ENCODE measurements at regions not wholly inside any gene's neighbourhood (a gene's known extent, or its start where the extent isn't known, plus 50 kb on each side); places are given as distances from the start of the nearest gene placed in this dataset.

- DNase-seq, result no peak
These were observed 904.1 kb downstream of the KCNMA1 start for GRCh38 chr10:76733441-76733936.

GRCh38 chr10:76732306-76732705 is 905.3 kb downstream of the KCNMA1 start:
- no peak for DNase-seq

GRCh38 chr10:76729841-76730487 is 907.6 kb downstream of the KCNMA1 start:
- peak in 1 of 2 experiments; percentile 6 for DNase-seq

GRCh38 chr10:76729346-76729745 is 908.3 kb downstream of the KCNMA1 start:
- no peak for DNase-seq

GRCh38 chr10:76727038-76727437 is 910.6 kb downstream of the KCNMA1 start:
- DNase-seq, result peak in 1 of 2 experiments; percentile 34

GRCh38 chr10:76723844-76724243 is 913.8 kb downstream of the KCNMA1 start:
- DNase-seq, result no peak

- DNase-seq, result no peak
These were observed 915.6 kb downstream of the KCNMA1 start for GRCh38 chr10:76721891-76722505.

- DNase-seq, result no peak
These were observed 918.6 kb downstream of the KCNMA1 start for GRCh38 chr10:76719006-76719405.

GRCh38 chr10:76717141-76717540 is 920.5 kb downstream of the KCNMA1 start:
- DNase-seq, result no peak

GRCh38 chr10:76711222-76711997 is 926.2 kb downstream of the KCNMA1 start:
- DNase-seq, result no peak

GRCh38 chr10:76700241-76700640 is 937.4 kb downstream of the KCNMA1 start:
- DNase-seq, result no peak

GRCh38 chr10:76697923-76698322 is 939.7 kb downstream of the KCNMA1 start:
- DNase-seq, result peak in 1 of 2 experiments; percentile 0

- DNase-seq, result no peak
These were observed 942.5 kb downstream of the KCNMA1 start for GRCh38 chr10:76695069-76695468.

GRCh38 chr10:76686201-76686600 is 951.4 kb downstream of the KCNMA1 start:
- DNase-seq, result no peak

GRCh38 chr10:76684968-76685367 is 952.6 kb downstream of the KCNMA1 start:
- DNase-seq, result no peak

GRCh38 chr10:76681153-76681552 is 956.5 kb downstream of the KCNMA1 start:
- no peak for DNase-seq

GRCh38 chr10:76679030-76679429 is 958.6 kb downstream of the KCNMA1 start:
- no peak for DNase-seq

GRCh38 chr10:76675951-76676587 is 961.5 kb downstream of the KCNMA1 start:
- peak in 1 of 2 experiments; percentile 0 for DNase-seq

- no peak for DNase-seq
These were observed 962.1 kb downstream of the KCNMA1 start for GRCh38 chr10:76675561-76675950.

GRCh38 chr10:76667408-76668370 is 969.9 kb downstream of the KCNMA1 start:
- no peak for DNase-seq

GRCh38 chr10:76666891-76667290 is 970.7 kb downstream of the KCNMA1 start:
- DNase-seq, result no peak

- no peak for DNase-seq
These were observed 972.6 kb downstream of the KCNMA1 start for GRCh38 chr10:76665029-76665428.

Data from NCI-H524 (cell line).